IPS DF 19.7 (cell line): ENCODE measurements at regions not wholly inside any gene's neighbourhood (a gene's known extent, or its start where the extent isn't known, plus 50 kb on each side); places are given as distances from the start of the nearest gene placed in this dataset.
"Not testable (repeated sequence)": the region's sequence is repeated elsewhere in the genome, so short reads cannot be mapped to it uniquely, and the experiment has no call there.

Experiments
- DNase-seq: peaks from one replicate; pipeline ENCODE4 v3.0.0-alpha.2; 2013; ENCODE audit warnings: low read depth, low spot score

- DNase-seq: no peak
These were observed 274.4 kb upstream of the CHAC2 start for GRCh38 chr2:53493210-53493609.

- no peak for DNase-seq
These were observed 276.9 kb upstream of the CHAC2 start for GRCh38 chr2:53490659-53491058.

- not testable (repeated sequence) for DNase-seq
These were observed 281.3 kb upstream of the CHAC2 start for GRCh38 chr2:53486185-53486899.

GRCh38 chr2:53485021-53485728 lies 282.4 kb upstream of the CHAC2 start:
- DNase-seq: no peak

GRCh38 chr2:53484531-53484930 lies 283.1 kb upstream of the CHAC2 start:
- DNase-seq: no peak

GRCh38 chr2:53477517-53477916 lies 290.1 kb upstream of the CHAC2 start:
- DNase-seq: no peak

- no peak for DNase-seq
These were observed 290.8 kb upstream of the CHAC2 start for GRCh38 chr2:53476834-53477233.

GRCh38 chr2:53475766-53476165 lies 291.8 kb upstream of the CHAC2 start:
- no peak for DNase-seq

DNA sequence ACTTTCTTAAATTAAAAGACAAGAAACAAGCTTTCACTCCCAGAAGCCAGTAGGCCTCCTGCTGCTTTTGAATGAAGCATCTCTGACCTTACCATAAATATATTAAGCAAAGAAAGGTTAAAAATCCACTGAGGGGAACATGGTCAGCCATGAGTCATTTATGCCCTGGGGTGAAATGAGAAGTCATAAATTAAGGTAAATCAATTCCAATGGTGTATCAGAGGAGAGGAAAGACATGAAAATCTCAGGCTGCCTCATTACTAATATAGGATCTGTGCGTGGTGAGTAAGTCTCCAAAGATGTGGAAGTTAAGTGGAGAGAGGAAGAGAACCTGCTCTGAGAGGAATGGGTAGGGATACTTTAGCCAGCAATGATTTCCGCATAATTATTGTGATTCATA lies 292.3 kb upstream of the CHAC2 start:
- no peak for DNase-seq

DNA sequence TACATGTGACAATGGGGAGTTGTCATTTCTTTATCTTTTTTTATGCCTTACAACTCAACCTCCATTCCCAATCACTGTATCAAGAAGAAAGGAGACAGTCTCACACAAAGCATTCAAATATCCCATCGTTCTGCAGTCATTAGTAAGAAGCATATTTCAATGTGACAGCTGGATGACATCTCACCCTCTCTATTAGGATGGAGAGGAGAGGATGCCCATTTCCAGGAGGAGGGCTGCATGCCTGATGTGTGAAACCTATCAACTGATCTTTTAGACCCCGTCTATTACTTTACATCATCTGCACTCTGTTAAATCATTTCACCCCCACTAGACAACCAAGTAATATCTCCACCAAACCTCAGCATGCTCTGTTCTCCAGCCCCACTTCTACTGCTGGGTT lies 292.7 kb upstream of the CHAC2 start:
- DNase-seq: no peak

DNA sequence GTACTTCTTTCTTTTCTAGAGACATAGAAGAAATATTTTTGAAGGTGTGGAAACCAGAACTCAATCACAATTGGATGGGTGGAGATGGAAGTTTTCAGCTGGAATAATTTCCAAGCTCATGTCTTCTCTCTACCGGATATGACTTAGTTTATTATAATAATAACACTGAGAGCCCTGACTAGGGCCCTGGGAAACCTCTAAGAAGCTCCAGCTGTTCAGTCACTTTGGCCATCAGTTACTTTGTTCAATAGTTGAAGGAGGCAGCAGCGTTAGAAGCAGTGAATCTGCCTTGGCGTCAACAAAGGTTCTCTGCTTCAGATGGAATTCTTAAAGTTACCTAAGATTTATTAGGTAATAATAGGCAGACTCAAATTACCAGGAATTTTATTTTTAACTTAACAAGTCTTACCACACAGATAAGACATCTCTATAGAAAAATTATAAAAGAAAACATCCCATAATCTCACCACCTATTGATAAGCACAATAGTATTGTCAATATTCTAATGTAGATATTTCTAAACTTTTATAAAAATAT lies 293.8 kb upstream of the CHAC2 start:
- DNase-seq: no peak

GRCh38 chr2:53473236-53473635 lies 294.4 kb upstream of the CHAC2 start:
- DNase-seq: no peak

GRCh38 chr2:53467467-53468180 lies 300.0 kb upstream of the CHAC2 start:
- DNase-seq: no peak

GRCh38 chr2:53463806-53464726 lies 303.5 kb upstream of the CHAC2 start:
- no peak for DNase-seq

DNA sequence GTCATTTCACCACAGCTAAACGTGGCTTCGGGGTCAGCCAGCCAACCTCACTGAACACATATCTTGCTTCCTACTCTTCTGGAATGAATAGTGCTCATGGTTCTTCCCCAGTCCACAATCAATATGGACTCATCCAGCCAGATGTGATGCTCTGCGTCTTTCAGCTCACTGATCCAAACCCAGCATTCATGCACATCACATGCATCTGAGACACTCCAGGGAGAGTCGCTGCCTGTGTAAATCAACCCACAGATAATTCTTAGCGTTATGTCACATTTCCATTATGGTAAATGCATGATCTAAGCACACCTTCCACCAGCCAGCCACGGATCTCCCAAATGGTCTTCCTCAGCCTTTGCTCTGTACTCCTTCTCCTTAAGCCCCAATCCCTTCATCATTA lies 306.7 kb upstream of the CHAC2 start:
- DNase-seq: no peak

DNA sequence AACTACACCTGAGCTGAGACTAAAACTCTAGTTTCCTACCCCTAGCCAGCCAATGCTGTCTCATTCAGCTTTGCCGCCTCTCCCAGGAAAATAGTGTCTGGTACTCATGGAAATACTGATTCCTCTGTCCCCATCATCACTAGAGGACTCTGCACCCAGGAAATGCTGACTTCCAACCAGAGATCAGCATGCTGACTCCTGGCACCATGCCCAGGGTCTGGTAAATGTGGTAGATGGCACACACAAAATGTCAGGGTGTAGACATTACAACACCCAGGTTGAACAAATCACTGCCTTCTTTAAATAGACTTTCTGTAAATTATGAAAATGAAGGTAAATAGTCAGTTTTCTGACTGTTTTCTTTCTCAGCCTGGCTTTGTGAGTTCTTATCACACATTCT lies 307.3 kb upstream of the CHAC2 start:
- no peak for DNase-seq

DNA sequence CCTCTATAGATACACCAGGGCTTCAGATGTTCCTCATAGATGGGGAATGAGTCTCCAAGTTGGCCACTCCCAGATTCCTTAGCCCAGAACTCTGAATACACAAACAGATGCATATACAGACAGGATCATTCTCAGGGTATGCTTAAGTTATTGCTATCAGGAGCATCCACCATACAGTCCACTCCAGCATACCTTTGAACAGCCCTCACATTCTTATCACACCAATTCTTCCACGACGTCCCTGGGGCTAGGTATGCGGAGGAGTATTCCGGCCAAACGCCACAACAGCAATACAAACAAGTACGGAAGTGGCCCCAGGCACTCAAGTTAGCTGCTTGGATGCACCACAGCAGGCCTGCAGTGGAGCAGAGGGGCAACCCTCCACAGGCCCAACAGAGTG lies 312.5 kb upstream of the CHAC2 start:
- DNase-seq: no peak

GRCh38 chr2:53452957-53453748 lies 314.5 kb upstream of the CHAC2 start:
- no peak for DNase-seq

DNA sequence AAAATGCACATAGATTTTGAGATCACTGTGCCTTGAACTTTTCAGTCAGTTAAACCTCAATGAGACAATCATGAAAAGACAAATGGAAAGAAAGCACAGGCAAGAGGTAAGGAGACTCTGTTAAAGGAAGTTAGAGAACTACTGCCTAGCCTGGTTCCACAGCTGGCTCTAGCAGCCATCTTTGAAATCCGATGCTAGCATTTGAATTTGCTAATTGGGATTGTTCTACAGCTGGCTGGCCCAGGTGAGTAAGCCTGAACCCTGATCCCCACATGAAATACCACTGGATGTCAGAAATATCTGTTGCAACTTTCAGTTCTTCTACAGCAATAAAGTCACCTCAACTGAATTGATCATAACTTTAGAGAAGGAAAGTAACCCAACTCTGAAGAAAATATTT lies 315.2 kb upstream of the CHAC2 start:
- no peak for DNase-seq

GRCh38 chr2:53450923-53451322 lies 316.7 kb upstream of the CHAC2 start:
- no peak for DNase-seq

- DNase-seq: no peak
These were observed 319.0 kb upstream of the CHAC2 start for GRCh38 chr2:53448591-53448990.
